ENCODE measurements at regions not wholly inside any gene's neighbourhood (a gene's known extent, or its start where the extent isn't known, plus 50 kb on each side); places are given as distances from the start of the nearest gene placed in this dataset.

DNA sequence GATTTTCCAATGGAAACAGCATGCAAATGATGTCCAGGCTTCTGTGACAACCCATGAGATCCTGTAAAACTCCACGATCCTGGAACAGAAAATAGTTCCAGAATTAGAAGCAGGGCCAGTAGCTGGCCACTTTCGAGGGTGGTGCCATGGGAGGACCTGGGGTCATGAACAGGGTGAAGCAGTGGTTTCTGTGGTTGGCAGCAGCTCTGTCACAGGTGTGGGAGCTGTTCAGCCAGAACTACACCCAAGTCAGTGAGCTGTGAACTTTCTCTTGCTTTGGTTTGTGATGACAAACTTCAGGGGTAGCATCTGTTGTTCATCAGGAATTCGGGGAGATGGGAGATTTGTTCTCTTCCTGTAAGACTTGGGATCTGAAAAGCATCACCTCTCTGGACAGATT, 314.4 kb upstream of the NT5C1B start:
- TF ChIP-seq, protein P1, sequence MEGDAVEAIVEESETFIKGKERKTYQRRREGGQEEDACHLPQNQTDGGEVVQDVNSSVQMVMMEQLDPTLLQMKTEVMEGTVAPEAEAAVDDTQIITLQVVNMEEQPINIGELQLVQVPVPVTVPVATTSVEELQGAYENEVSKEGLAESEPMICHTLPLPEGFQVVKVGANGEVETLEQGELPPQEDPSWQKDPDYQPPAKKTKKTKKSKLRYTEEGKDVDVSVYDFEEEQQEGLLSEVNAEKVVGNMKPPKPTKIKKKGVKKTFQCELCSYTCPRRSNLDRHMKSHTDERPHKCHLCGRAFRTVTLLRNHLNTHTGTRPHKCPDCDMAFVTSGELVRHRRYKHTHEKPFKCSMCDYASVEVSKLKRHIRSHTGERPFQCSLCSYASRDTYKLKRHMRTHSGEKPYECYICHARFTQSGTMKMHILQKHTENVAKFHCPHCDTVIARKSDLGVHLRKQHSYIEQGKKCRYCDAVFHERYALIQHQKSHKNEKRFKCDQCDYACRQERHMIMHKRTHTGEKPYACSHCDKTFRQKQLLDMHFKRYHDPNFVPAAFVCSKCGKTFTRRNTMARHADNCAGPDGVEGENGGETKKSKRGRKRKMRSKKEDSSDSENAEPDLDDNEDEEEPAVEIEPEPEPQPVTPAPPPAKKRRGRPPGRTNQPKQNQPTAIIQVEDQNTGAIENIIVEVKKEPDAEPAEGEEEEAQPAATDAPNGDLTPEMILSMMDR (IDR thresholded peaks at IDR 0.05), result no peak
- no peak for TF ChIP-seq POLR2A (IDR thresholded peaks at IDR 0.05)
- no peak for TF ChIP-seq EP300 (IDR thresholded peaks at IDR 0.05)

Measured in ovary (tissue), 3 donors.